GM18870 (cell line): ENCODE measurements at regions not wholly inside any gene's neighbourhood (a gene's known extent, or its start where the extent isn't known, plus 50 kb on each side); places are given as distances from the start of the nearest gene placed in this dataset.

Experiments
- ATAC-seq: cut with Tn5 transposase; IDR thresholded peaks from one replicate; pipeline ENCODE4 v1.9.1; 2021; ENCODE audit warnings: moderate library complexity; ENCODE audit not compliant: unreplicated experiment

GRCh38 chr2:4356541-4356940, 653.2 kb downstream of the DCDC2C start:
- no peak for ATAC-seq

GRCh38 chr2:4357121-4357520, 653.7 kb downstream of the DCDC2C start:
- ATAC-seq, result no peak

- ATAC-seq, result no peak
Observed at GRCh38 chr2:4358837-4359236, 655.5 kb downstream of the DCDC2C start.

GRCh38 chr2:4368907-4369306, 665.5 kb downstream of the DCDC2C start:
- ATAC-seq, result no peak

- ATAC-seq, result no peak
Observed at GRCh38 chr2:4369826-4370419, 666.5 kb downstream of the DCDC2C start.

- ATAC-seq, result no peak
Observed at GRCh38 chr2:4370422-4371090, 667.2 kb downstream of the DCDC2C start.

- no peak for ATAC-seq
Observed at GRCh38 chr2:4381049-4381448, 677.7 kb downstream of the DCDC2C start.

GRCh38 chr2:4381773-4382172, 678.4 kb downstream of the DCDC2C start:
- ATAC-seq, result no peak

GRCh38 chr2:4391013-4391412, 687.6 kb downstream of the DCDC2C start:
- no peak for ATAC-seq

GRCh38 chr2:4404363-4404762, 701.0 kb downstream of the DCDC2C start:
- no peak for ATAC-seq

- no peak for ATAC-seq
Observed at GRCh38 chr2:4408321-4408720, 704.9 kb downstream of the DCDC2C start.

GRCh38 chr2:4412637-4413187, 709.3 kb downstream of the DCDC2C start:
- ATAC-seq, result no peak

- ATAC-seq, result no peak
Observed at GRCh38 chr2:4415171-4415570, 711.8 kb downstream of the DCDC2C start.

- no peak for ATAC-seq
Observed at GRCh38 chr2:4415810-4416413, 712.5 kb downstream of the DCDC2C start.

GRCh38 chr2:4416431-4416830, 713.1 kb downstream of the DCDC2C start:
- no peak for ATAC-seq

GRCh38 chr2:4417771-4418170, 714.4 kb downstream of the DCDC2C start:
- no peak for ATAC-seq

- ATAC-seq, result no peak
Observed at GRCh38 chr2:4420032-4420431, 716.7 kb downstream of the DCDC2C start.

GRCh38 chr2:4424153-4424552, 720.8 kb downstream of the DCDC2C start:
- no peak for ATAC-seq

GRCh38 chr2:4427083-4427482, 723.7 kb downstream of the DCDC2C start:
- ATAC-seq, result no peak

- ATAC-seq, result no peak
Observed at GRCh38 chr2:4445821-4446220, 742.4 kb downstream of the DCDC2C start.

GRCh38 chr2:4454907-4455306, 751.5 kb downstream of the DCDC2C start:
- ATAC-seq, result no peak

- no peak for ATAC-seq
Observed at GRCh38 chr2:4455486-4456155, 752.2 kb downstream of the DCDC2C start.
